ENCODE measurements at regions not wholly inside any gene's neighbourhood (a gene's known extent, or its start where the extent isn't known, plus 50 kb on each side); places are given as distances from the start of the nearest gene placed in this dataset.
"Not testable (repeated sequence)": the region's sequence is repeated elsewhere in the genome, so short reads cannot be mapped to it uniquely, and the experiment has no call there.

DNA sequence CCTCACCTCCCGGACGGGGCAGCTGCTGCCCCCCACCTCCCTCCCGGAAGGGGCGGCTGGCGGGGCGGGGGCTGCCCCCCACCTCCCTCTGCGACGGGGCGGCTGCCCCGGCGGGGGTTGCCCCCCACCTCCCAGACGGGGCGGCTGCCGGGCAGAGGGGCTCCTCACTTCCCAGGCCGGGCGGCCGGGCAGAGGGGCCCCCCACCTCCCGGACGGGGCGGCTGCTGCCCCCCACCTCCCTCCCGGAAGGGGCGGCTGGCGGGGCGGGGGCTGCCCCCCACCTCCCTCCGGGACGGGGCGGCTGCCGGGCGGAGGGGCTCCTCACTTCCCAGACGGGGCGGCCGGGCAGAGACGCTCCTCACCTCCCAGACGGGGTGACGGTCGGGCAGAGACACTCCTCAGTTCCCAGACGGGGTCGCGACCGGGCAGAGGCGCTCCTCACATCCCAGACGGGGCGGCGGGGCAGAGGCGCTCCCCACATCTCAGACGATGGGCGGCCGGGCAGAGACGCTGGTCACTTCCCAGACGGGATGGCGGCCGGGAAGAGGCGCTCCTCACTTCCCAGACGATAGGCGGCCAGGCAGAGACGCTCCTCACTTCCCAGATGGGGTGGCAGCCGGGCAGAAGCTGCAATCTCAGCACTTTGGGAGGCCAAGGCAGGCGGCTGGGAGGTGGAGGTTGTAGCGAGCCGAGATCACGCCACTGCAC is 1218.8 kb downstream of the GATA3 start:
- TF ChIP-seq CBX8 (IDR thresholded peaks at IDR 0.05); SREBF2 (IDR thresholded peaks at IDR 0.05); NR3C1 (IDR thresholded peaks at IDR 0.05); POLR2A (IDR thresholded peaks at IDR 0.05; ENCODE audit: low read length); BHLHE40 (IDR thresholded peaks at IDR 0.05; ENCODE audit: low read depth, low read length); ZFP36 (IDR thresholded peaks at IDR 0.05; ENCODE audit: borderline replicate concordance, partially characterized antibody): not testable (repeated sequence)
- TF ChIP-seq, protein P1, sequence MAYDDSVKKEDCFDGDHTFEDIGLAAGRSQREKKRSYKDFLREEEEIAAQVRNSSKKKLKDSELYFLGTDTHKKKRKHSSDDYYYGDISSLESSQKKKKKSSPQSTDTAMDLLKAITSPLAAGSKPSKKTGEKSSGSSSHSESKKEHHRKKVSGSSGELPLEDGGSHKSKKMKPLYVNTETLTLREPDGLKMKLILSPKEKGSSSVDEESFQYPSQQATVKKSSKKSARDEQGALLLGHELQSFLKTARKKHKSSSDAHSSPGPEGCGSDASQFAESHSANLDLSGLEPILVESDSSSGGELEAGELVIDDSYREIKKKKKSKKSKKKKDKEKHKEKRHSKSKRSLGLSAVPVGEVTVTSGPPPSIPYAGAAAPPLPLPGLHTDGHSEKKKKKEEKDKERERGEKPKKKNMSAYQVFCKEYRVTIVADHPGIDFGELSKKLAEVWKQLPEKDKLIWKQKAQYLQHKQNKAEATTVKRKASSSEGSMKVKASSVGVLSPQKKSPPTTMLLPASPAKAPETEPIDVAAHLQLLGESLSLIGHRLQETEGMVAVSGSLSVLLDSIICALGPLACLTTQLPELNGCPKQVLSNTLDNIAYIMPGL (CRISPR knock-in tag; IDR thresholded peaks at IDR 0.05; ENCODE audit: borderline replicate concordance), result not testable (repeated sequence)
- TF ChIP-seq, protein P2, sequence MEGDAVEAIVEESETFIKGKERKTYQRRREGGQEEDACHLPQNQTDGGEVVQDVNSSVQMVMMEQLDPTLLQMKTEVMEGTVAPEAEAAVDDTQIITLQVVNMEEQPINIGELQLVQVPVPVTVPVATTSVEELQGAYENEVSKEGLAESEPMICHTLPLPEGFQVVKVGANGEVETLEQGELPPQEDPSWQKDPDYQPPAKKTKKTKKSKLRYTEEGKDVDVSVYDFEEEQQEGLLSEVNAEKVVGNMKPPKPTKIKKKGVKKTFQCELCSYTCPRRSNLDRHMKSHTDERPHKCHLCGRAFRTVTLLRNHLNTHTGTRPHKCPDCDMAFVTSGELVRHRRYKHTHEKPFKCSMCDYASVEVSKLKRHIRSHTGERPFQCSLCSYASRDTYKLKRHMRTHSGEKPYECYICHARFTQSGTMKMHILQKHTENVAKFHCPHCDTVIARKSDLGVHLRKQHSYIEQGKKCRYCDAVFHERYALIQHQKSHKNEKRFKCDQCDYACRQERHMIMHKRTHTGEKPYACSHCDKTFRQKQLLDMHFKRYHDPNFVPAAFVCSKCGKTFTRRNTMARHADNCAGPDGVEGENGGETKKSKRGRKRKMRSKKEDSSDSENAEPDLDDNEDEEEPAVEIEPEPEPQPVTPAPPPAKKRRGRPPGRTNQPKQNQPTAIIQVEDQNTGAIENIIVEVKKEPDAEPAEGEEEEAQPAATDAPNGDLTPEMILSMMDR (IDR thresholded peaks at IDR 0.05), result not testable (repeated sequence)
- TF ChIP-seq, protein P3, sequence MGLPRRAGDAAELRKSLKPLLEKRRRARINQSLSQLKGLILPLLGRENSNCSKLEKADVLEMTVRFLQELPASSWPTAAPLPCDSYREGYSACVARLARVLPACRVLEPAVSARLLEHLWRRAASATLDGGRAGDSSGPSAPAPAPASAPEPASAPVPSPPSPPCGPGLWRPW (IDR thresholded peaks at IDR 0.05), result not testable (repeated sequence)
